ENCODE measurements at regions not wholly inside any gene's neighbourhood (a gene's known extent, or its start where the extent isn't known, plus 50 kb on each side); places are given as distances from the start of the nearest gene placed in this dataset.

GRCh38 chr12:32030676-32031075 is 71.5 kb downstream of the RESF1 start:
- TF ChIP-seq CTCF (IDR thresholded peaks at IDR 0.05 in 2 of 3, conservative IDR thresholded peaks at IDR 0.05 in 1 of 3; ENCODE audit: borderline replicate concordance in 1 of 3, insufficient read depth in 1 of 3, low read depth in 2 of 3, low read length in 2 of 3) (no peak), ATF3 (IDR thresholded peaks at IDR 0.05) (no peak), MAX (IDR thresholded peaks at IDR 0.05) (no peak), ELF1 (IDR thresholded peaks at IDR 0.05; ENCODE audit: borderline replicate concordance, low read depth) (no peak), POLR2A (IDR thresholded peaks at IDR 0.05; ENCODE audit: borderline replicate concordance, extremely low read depth, insufficient read depth, insufficient read length) (no peak), POLR2AphosphoS5 (IDR thresholded peaks at IDR 0.05; ENCODE audit: low read depth, low read length) (no peak), EZH2 (IDR thresholded peaks at IDR 0.05) (no peak), REST (IDR thresholded peaks at IDR 0.05; ENCODE audit: low read depth) (no peak), FOSL1 (IDR thresholded peaks at IDR 0.05; ENCODE audit: low read depth) (no peak), EGR1 (IDR thresholded peaks at IDR 0.05; ENCODE audit: low read depth) (no peak), SIN3A (IDR thresholded peaks at IDR 0.05; ENCODE audit: low read depth) (no peak)
